Astrocyte of the cerebellum (primary cell): ENCODE measurements at regions not wholly inside any gene's neighbourhood (a gene's known extent, or its start where the extent isn't known, plus 50 kb on each side); places are given as distances from the start of the nearest gene placed in this dataset.

Experiments
- DNase-seq: peaks from one replicate; pipeline ENCODE4 v3.0.0-alpha.2; 2011; ENCODE audit warnings: low read depth
- H3K4me3 ChIP-seq: 2 replicates; pipeline ENCODE4 v1.5.1; 2011; ENCODE audit warnings: mild to moderate bottlenecking, low read depth, low read length, moderate library complexity
- in situ Hi-C: cut with HindIII; loops from 2 replicates; pipeline ENCODE4 v1.10.0; 2017; ENCODE audit warnings: low sequenced_read_pairs
- TF ChIP-seq, protein P1 (sequence below): IDR thresholded peaks from 2 replicates; pipeline ENCODE4 v1.5.1; 2012; ENCODE audit warnings: low read length, low read depth, moderate library complexity, mild to moderate bottlenecking; ENCODE audit errors: missing control alignments

DNA sequence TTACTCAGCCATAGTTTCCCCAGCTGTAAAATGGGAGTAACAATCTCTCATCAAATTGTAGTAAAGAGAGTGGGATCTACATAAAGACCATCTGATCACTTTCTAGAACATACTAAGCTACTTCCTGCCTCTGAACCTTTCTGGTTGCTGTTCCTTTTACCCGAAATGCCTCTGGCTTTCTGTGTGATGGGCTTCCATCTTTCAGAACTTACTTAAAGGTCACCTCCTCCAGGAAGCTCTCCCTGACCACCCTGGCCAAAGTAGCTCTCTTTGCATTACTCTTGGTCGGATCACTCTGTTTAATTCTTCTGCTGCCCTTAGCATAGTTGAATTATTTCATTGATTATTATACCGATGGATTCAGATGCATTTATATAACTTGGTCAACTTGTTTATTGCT lies 171.0 kb downstream of the BMP7 start:
- in situ Hi-C loops = no loop called here
- no peak for DNase-seq
- H3K4me3 ChIP-seq = no peak overlapping the region
- TF ChIP-seq, protein P1, sequence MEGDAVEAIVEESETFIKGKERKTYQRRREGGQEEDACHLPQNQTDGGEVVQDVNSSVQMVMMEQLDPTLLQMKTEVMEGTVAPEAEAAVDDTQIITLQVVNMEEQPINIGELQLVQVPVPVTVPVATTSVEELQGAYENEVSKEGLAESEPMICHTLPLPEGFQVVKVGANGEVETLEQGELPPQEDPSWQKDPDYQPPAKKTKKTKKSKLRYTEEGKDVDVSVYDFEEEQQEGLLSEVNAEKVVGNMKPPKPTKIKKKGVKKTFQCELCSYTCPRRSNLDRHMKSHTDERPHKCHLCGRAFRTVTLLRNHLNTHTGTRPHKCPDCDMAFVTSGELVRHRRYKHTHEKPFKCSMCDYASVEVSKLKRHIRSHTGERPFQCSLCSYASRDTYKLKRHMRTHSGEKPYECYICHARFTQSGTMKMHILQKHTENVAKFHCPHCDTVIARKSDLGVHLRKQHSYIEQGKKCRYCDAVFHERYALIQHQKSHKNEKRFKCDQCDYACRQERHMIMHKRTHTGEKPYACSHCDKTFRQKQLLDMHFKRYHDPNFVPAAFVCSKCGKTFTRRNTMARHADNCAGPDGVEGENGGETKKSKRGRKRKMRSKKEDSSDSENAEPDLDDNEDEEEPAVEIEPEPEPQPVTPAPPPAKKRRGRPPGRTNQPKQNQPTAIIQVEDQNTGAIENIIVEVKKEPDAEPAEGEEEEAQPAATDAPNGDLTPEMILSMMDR = no peak

DNA sequence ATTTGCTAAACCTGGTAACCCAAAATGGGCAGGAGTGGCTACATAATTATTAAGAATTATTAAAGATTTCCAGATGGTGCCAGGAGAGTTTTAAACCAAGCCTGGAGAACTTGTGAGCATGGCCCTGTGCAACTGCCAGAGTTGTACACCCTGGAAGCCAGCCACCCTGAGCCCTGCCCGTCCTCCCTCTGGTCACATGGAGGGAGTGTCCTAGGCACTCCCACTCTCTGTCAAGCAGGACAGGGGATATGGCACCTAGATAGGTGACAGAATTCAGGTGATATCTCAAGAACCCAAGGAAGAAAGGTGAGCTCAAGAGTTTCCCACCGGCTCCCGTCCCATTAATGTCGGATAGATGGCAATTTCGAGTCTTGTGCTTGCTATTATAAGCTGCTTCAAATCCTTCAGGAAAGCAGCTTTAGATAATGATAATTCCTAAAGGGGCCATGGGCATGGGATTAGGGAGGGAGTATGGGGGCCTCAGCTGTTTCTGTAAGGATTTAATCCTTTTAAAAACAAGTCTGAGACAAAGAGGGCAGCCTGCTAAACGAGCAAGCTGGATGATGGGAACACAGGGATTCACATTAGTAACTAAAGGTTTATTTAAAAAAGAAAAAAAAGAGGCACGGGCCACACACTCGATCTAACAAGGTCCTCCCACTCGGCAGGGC lies 169.1 kb downstream of the BMP7 start:
- TF ChIP-seq, protein P1 = no peak
- no peak overlapping the region for H3K4me3 ChIP-seq
- in situ Hi-C loops = no loop called here
- DNase-seq = no peak

DNA sequence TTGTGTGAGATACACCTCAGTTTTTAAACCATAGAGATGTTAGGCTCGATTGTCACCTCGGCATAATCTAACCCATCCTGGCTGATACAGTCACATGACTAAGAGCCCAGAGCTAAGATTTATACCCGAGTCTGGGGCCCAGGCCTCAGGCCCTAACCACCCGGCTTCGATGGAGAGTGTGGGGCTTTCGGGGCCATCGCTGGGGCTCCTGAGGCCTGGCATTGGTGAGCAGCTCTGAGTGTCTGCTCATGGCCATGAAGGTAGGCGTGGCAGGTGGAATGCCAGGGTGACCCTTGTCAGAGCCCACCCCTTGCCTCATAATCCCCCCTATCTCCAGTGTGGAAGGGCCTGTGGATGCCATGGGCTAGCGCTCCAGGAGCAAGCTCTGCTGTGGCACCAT lies 164.3 kb downstream of the BMP7 start:
- DNase-seq = no peak
- in situ Hi-C loops = no loop called here
- TF ChIP-seq, protein P1 = no peak
- H3K4me3 ChIP-seq = no peak overlapping the region

DNA sequence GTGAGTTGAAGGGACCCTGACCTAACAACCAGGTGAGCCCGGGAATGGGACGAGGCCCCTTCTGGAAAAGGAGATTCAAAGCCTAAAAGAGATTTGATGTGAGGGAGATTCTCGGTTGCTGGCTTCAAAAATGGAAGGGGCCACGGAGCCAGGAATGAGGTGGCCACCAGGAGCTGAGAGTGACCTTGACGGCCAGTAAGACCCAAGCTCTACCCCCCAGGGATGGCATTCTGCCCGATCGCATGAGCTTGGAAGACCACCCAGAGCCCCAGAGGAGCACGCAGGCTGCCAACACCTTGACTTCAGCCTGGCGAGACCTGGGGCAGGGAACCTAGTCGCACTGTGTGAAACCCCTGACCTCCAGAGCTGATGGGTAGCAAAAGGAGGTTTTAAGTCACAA lies 163.9 kb downstream of the BMP7 start:
- in situ Hi-C loops = no loop called here
- TF ChIP-seq, protein P1 = no peak
- H3K4me3 ChIP-seq = no peak overlapping the region
- no peak for DNase-seq

DNA sequence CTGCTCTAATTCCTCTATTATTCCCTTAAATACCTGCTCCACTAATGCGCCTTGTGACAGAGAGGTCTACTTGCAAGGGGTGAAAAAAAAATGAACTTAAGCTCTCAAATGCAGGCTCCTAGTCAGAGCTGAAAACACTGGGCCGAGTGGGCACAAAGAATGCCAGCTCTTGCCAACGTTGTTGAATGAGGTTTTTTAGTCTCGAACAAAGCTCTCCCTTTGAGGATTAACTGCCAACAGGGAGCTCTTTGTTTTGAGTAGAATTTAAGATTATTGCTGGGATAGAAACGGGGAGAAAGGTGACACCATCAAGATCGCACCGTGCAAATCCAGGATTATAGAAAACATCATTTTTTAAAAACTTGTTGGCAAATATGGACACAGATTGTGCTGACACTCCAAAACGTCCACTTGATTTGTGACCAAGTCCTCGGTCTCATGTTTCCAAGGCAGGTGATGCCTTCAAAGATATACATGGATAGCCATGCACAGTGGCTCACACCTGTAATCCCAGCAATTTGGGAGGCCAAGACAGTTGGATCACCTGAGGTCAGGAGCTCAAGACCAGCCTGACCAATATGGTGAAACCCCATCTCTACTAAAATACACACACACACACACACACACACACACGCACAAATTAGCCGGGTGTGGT lies 163.2 kb downstream of the BMP7 start:
- TF ChIP-seq, protein P1 = no peak
- in situ Hi-C loops = no loop called here
- H3K4me3 ChIP-seq = no peak overlapping the region
- no peak for DNase-seq

DNA sequence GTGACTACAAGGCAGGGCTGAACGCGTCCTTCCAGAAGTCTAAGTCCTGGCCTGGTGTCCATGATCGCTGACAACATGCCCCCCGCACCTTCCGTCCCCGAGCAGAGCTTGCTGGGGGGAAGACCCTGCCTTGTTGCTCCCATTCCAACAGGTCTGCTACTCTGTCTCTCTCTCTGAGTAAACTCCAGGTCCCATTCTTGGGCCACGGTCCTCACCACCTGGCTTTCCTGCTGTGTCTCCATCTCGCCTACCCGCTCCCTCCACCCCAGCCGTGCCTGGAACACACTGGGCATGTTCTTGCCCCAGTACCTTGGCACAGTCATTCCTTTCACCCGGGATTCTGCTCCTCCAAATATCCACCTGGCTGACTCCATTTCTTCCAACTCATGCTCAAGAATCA lies 162.3 kb downstream of the BMP7 start:
- in situ Hi-C loops = no loop called here
- TF ChIP-seq, protein P1 = no peak

More for the DNA sequence above, 162.3 kb downstream of the BMP7 start:
- DNase-seq = no peak
- H3K4me3 ChIP-seq = no peak overlapping the region
